ENCODE measurements at regions not wholly inside any gene's neighbourhood (a gene's known extent, or its start where the extent isn't known, plus 50 kb on each side); places are given as distances from the start of the nearest gene placed in this dataset.
"Not testable (repeated sequence)": the region's sequence is repeated elsewhere in the genome, so short reads cannot be mapped to it uniquely, and the experiment has no call there.

- no peak for DNase-seq (ENCODE audit: low spot score)
Measured at GRCh38 chr10:29881811-29882210, 177.6 kb downstream of the JCAD start.

GRCh38 chr10:29881336-29881771 lies 178.0 kb downstream of the JCAD start:
- DNase-seq (ENCODE audit: low spot score) = no peak

GRCh38 chr10:29880856-29881255 lies 178.5 kb downstream of the JCAD start:
- DNase-seq (ENCODE audit: low spot score) = no peak

- no peak for DNase-seq (ENCODE audit: low spot score)
Measured at GRCh38 chr10:29879862-29880261, 179.5 kb downstream of the JCAD start.

GRCh38 chr10:29878492-29878891 lies 180.9 kb downstream of the JCAD start:
- DNase-seq (ENCODE audit: low spot score) = no peak

GRCh38 chr10:29877793-29878491 lies 181.4 kb downstream of the JCAD start:
- DNase-seq (ENCODE audit: low spot score) = no peak

- no peak for DNase-seq (ENCODE audit: low spot score)
Measured at GRCh38 chr10:29876008-29876555, 183.3 kb downstream of the JCAD start.

GRCh38 chr10:29874606-29875269 lies 184.6 kb downstream of the JCAD start:
- DNase-seq (ENCODE audit: low spot score) = no peak

GRCh38 chr10:29873941-29874484 lies 185.4 kb downstream of the JCAD start:
- DNase-seq (ENCODE audit: low spot score) = no peak

GRCh38 chr10:29870522-29871044 lies 188.8 kb downstream of the JCAD start:
- DNase-seq (ENCODE audit: low spot score) = no peak

GRCh38 chr10:29869593-29869992 lies 189.8 kb downstream of the JCAD start:
- DNase-seq (ENCODE audit: low spot score) = no peak

- DNase-seq (ENCODE audit: low spot score) = no peak
Measured at GRCh38 chr10:29866356-29866755, 193.0 kb downstream of the JCAD start.

GRCh38 chr10:29865700-29866355 lies 193.6 kb downstream of the JCAD start:
- no peak for DNase-seq (ENCODE audit: low spot score)

- no peak for DNase-seq (ENCODE audit: low spot score)
Measured at GRCh38 chr10:29862923-29863614, 196.3 kb downstream of the JCAD start.

- no peak for DNase-seq (ENCODE audit: low spot score)
Measured at GRCh38 chr10:29861811-29862505, 197.4 kb downstream of the JCAD start.

GRCh38 chr10:29861231-29861630 lies 198.2 kb downstream of the JCAD start:
- DNase-seq (ENCODE audit: low spot score) = not testable (repeated sequence)

- no peak for DNase-seq (ENCODE audit: low spot score)
Measured at GRCh38 chr10:29860166-29860565, 199.2 kb downstream of the JCAD start.

- DNase-seq (ENCODE audit: low spot score) = no peak
Measured at GRCh38 chr10:29859521-29860130, 199.8 kb downstream of the JCAD start.

GRCh38 chr10:29858702-29859267 lies 200.6 kb downstream of the JCAD start:
- DNase-seq (ENCODE audit: low spot score) = no peak
